HepG2 (cell line): ENCODE measurements at regions not wholly inside any gene's neighbourhood (a gene's known extent, or its start where the extent isn't known, plus 50 kb on each side); places are given as distances from the start of the nearest gene placed in this dataset.

Experiments
- ATAC-seq: fragments of 200-7000 bp; cut with Tn5 transposase; 3 replicates; pipeline ENCODE4 v1.9.1; 2020; ENCODE audit warnings: mild to moderate bottlenecking, moderate library complexity
- BruUV-seq: library from RNA; stranded (reverse); fragments of 400-500 nt; replicated peaks from 2 replicates; lab custom pipeline; 2021; lab: Mats Ljungman, UMichigan
- CTCF ChIA-PET: fragments of 300-600 bp; formaldehyde crosslinking; extraction: SDS; loops from one replicate; lab custom pipeline; 2021; ENCODE audit warnings: low total read pairs, inconsistent platforms, low intra/inter-chr PET ratio; lab: Yijun Ruan, JAX
- POLR2A ChIA-PET: fragments of 350-600 bp; sonication (Branson Sonifier 250); formaldehyde crosslinking; loops from one replicate; lab custom pipeline; 2020; ENCODE audit warnings: antibody characterized with exemption, inconsistent platforms; lab: Yijun Ruan, JAX
- DNase-seq: peaks from one replicate; pipeline ENCODE4 v3.0.0-alpha.2; 2015; ENCODE audit warnings: low spot score
- FAIRE-seq: peaks from 3 replicates; lab custom pipeline; 2011; peaks lifted over from hg19 to GRCh38; lab: Jason Lieb, UNC
- H2AFZ ChIP-seq: one replicate; pipeline ENCODE4 v1.6.1; 2011; ENCODE audit warnings: low read length, inconsistent platforms
- H3K27ac ChIP-seq: fragments of 300-600 bp; 3 replicates; pipeline ENCODE4 v1.8.0; 2011; ENCODE audit warnings: mixed run types, mild to moderate bottlenecking, mixed read lengths, low read length, inconsistent platforms; ENCODE audit not compliant: insufficient read depth; ENCODE audit errors: extremely low read length
- H3K27me3 ChIP-seq, 2 experiments: fragments of 200-600 bp in 1 of 2; 2 replicates in 1 of 2; 3 replicates in 1 of 2; pipeline versions ENCODE4 v1.6.0 to v1.8.0; 2011; ENCODE audit warnings: low read length in 2 of 2, mild to moderate bottlenecking in 2 of 2, moderate library complexity in 2 of 2, inconsistent platforms in 1 of 2; ENCODE audit not compliant: insufficient read depth in 2 of 2, control insufficient read depth in 1 of 2
- H3K36me3 ChIP-seq, 2 experiments: fragments of 200-600 bp in 1 of 2; replicated peaks in 1 of 2; 2 replicates in 1 of 2; 3 replicates in 1 of 2; pipeline versions ENCODE4 v1.5.1 to v1.8.0; 2011; ENCODE audit warnings: low read length in 2 of 2, inconsistent platforms in 1 of 2; ENCODE audit not compliant: insufficient read depth in 2 of 2, control insufficient read depth in 1 of 2
- H3K4me1 ChIP-seq: 2 replicates; pipeline ENCODE4 v1.5.1; 2012; ENCODE audit warnings: low read length, inconsistent platforms; ENCODE audit not compliant: insufficient read depth
- H3K4me2 ChIP-seq: 2 replicates; pipeline ENCODE4 v1.6.0; 2011; ENCODE audit warnings: low read depth, low read length, inconsistent platforms
- H3K4me3 ChIP-seq, 3 experiments: fragments of 200-600 bp in 1 of 3; sonication (generic), shearing (Covaris generic) in 1 of 3; replicated peaks in 1 of 3; 2 replicates each; pipeline ENCODE4 v1.5.1; 2011 to 2016; ENCODE audit warnings: low read length in 3 of 3, inconsistent platforms in 2 of 3, low read depth in 2 of 3, mild to moderate bottlenecking in 2 of 3, control low read depth in 1 of 3, mixed read lengths in 1 of 3; ENCODE audit not compliant: insufficient read depth in 1 of 3
- H3K79me2 ChIP-seq: one replicate; pipeline ENCODE4 v1.6.1; 2011; ENCODE audit warnings: low read length, inconsistent platforms; ENCODE audit not compliant: insufficient read depth
- H3K9ac ChIP-seq: 2 replicates; pipeline ENCODE4 v1.6.0; 2011; ENCODE audit warnings: mild to moderate bottlenecking, low read depth, low read length, inconsistent platforms; ENCODE audit not compliant: insufficient read depth
- H3K9me3 ChIP-seq: 2 replicates; pipeline ENCODE4 v1.5.1; 2012; ENCODE audit warnings: mild to moderate bottlenecking, low read length
- H4K20me1 ChIP-seq: 2 replicates; pipeline ENCODE4 v1.6.0; 2011; ENCODE audit warnings: inconsistent platforms, mild to moderate bottlenecking, low read length, moderate library complexity; ENCODE audit not compliant: insufficient read depth
- DR1 ChIP-seq: sonication (generic); formaldehyde crosslinking; IDR thresholded peaks from 2 replicates; pipeline ENCODE4 v1.8.0; 2021; ENCODE audit warnings: mild to moderate bottlenecking, missing genetic modification reagents, inconsistent platforms
- FOXJ3 ChIP-seq: sonication (generic); formaldehyde crosslinking; IDR thresholded peaks from 2 replicates; pipeline ENCODE4 v1.4.0; 2020; ENCODE audit warnings: missing genetic modification reagents, mild to moderate bottlenecking, borderline replicate concordance
- GABPA ChIP-seq, 2 experiments: IDR thresholded peaks; 2 replicates each; pipeline ENCODE4 v1.6.1; 2011 to 2016; ENCODE audit warnings: low read depth in 2 of 2, low read length in 1 of 2, missing biosample characterization in 1 of 2, missing genetic modification characterization in 1 of 2
- HCFC1 ChIP-seq: fragments of 150-350 bp; IDR thresholded peaks from 2 replicates; pipeline ENCODE4 v1.6.1; 2014; ENCODE audit warnings: low read depth, low read length
- NFATC3 ChIP-seq: sonication (generic); formaldehyde crosslinking; IDR thresholded peaks from 2 replicates; pipeline ENCODE4 v1.5.1; 2020; ENCODE audit warnings: mild to moderate bottlenecking, missing genetic modification reagents
- SKI ChIP-seq: fragments of 450-650 bp; IDR thresholded peaks from one replicate; pipeline ENCODE4 v1.6.1; 2018; ENCODE audit warnings: mild to moderate bottlenecking; ENCODE audit not compliant: partially characterized antibody
- ZBTB21 ChIP-seq: sonication (generic); formaldehyde crosslinking; IDR thresholded peaks from 2 replicates; pipeline ENCODE4 v1.4.0; 2020; ENCODE audit warnings: missing genetic modification reagents
- ZC3H4 ChIP-seq: sonication (generic); formaldehyde crosslinking; IDR thresholded peaks from 2 replicates; pipeline ENCODE4 v1.4.0; 2020; ENCODE audit warnings: missing genetic modification reagents, borderline replicate concordance
- ZNF44 ChIP-seq: sonication (generic); formaldehyde crosslinking; IDR thresholded peaks from 2 replicates; pipeline ENCODE4 v1.5.1; 2020; ENCODE audit warnings: mild to moderate bottlenecking, missing genetic modification reagents
- ZNF652 ChIP-seq: IDR thresholded peaks from 2 replicates; pipeline ENCODE4 v1.6.1; 2016; ENCODE audit warnings: low read depth, borderline replicate concordance
- WGBS: methylation state at CpG from one replicate; pipeline ENCODE4 v1.1.6; 2017; ENCODE audit warnings: low lambda C conversion rate; 5-methylcytosine and 5-hydroxymethylcytosine counted together
- in situ Hi-C: cut with HindIII; loops from 2 replicates; pipeline ENCODE4 v1.10.0; 2017; ENCODE audit warnings: low pct_unique_long_range_greater_than_20kb; ENCODE audit not compliant: extremely low pct_ligation_motif_present
- intact Hi-C: fragments of 100-400 bp; cut with micrococcal nuclease; formaldehyde crosslinking; loops from one replicate; pipeline ENCODE4 v1.10.0; 2022; ENCODE audit not compliant: unreplicated experiment
- TF ChIP-seq, protein P1 (sequence below): sonication (generic); formaldehyde crosslinking; IDR thresholded peaks from 2 replicates; pipeline ENCODE4 v1.5.0; 2020; ENCODE audit warnings: missing genetic modification reagents
- TF ChIP-seq, protein P2 (sequence below): sonication (generic); formaldehyde crosslinking; IDR thresholded peaks from 2 replicates; pipeline ENCODE4 v1.4.0; 2020; ENCODE audit warnings: missing genetic modification reagents, mild to moderate bottlenecking, borderline replicate concordance
- TF ChIP-seq, protein P3 (sequence below): sonication (generic); formaldehyde crosslinking; IDR thresholded peaks from 2 replicates; pipeline ENCODE4 v1.5.0; 2020; ENCODE audit warnings: missing genetic modification reagents

DNA sequence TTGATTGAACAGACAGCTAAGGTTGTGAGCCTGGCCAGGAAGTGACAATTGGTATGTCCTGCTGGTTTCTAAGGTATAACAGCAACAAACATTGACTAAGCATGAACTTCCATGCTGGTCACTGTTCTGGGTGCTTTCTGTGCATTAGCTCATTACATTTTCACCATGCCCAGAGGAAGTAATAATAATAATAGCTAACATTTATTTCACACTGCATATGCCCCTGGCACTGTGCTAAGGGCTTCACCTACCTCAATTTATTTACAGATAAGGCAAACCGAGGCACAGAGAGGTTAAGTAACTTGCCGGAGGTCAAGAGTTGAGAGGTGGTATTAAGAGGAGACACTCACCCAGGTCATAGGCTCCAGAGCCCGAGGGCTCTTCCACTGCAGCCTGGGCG is 113.6 kb downstream of the PDCL3 start (continued):
- no peak for TF ChIP-seq DR1 (CRISPR knock-in tag)
- no peak for TF ChIP-seq NFATC3 (CRISPR knock-in tag)

DNA sequence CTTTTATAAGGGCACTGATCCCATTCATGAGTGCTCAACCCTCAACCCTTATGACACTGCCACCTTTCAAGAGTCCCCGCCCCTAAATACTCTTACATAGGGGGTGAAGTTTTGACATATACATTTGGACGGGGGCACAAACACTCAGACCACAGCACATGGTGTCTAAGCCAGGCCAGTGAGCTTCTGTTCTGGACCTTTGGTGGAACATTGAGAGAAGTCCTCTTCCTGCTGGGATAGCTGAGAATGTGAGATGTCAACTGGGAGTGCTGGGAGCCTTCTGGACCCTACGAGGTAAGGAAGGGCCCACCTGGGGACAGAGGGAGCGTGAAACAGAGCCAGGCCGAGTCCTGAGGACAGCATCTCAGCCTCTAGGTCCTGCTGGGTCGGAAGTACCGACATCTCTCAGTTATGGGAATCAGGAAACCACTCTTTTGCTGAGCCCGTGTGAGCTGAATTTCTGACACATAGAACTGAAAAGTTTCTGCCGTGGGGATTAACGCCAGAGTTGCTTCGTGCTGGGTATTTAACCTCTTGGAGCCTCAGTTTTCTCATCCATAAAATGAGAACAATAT is 114.9 kb downstream of the PDCL3 start:
- TF ChIP-seq ZBTB21 (CRISPR knock-in tag) (no peak), SKI (no peak), ZNF652 (CRISPR knock-in tag) (no peak), GABPA (IDR thresholded peaks at IDR 0.05; ENCODE audit: low read depth, low read length) (no peak), GABPA (CRISPR knock-in tag; IDR thresholded peaks at IDR 0.05; ENCODE audit: low read depth) (no peak), HCFC1 (no peak), FOXJ3 (CRISPR knock-in tag) (no peak), ZNF44 (CRISPR knock-in tag) (no peak), ZC3H4 (CRISPR knock-in tag) (no peak)
- TF ChIP-seq, protein P1, sequence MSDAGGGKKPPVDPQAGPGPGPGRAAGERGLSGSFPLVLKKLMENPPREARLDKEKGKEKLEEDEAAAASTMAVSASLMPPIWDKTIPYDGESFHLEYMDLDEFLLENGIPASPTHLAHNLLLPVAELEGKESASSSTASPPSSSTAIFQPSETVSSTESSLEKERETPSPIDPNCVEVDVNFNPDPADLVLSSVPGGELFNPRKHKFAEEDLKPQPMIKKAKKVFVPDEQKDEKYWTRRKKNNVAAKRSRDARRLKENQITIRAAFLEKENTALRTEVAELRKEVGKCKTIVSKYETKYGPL, result no peak
- TF ChIP-seq, protein P2, sequence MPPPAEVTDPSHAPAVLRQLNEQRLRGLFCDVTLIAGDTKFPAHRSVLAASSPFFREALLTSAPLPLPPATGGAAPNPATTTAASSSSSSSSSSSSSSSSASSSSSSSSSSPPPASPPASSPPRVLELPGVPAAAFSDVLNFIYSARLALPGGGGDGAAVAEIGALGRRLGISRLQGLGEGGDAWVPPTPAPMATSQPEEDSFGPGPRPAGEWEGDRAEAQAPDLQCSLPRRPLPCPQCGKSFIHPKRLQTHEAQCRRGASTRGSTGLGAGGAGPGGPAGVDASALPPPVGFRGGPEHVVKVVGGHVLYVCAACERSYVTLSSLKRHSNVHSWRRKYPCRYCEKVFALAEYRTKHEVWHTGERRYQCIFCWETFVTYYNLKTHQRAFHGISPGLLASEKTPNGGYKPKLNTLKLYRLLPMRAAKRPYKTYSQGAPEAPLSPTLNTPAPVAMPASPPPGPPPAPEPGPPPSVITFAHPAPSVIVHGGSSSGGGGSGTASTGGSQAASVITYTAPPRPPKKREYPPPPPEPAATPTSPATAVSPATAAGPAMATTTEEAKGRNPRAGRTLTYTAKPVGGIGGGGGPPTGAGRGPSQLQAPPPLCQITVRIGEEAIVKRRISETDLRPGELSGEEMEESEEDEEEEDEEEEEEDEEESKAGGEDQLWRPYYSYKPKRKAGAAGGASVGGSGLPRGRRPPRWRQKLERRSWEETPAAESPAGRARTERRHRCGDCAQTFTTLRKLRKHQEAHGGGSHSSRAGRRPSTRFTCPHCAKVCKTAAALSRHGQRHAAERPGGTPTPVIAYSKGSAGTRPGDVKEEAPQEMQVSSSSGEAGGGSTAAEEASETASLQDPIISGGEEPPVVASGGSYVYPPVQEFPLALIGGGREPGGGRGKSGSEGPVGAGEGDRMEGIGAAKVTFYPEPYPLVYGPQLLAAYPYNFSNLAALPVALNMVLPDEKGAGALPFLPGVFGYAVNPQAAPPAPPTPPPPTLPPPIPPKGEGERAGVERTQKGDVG, result no peak
- TF ChIP-seq, protein P3, sequence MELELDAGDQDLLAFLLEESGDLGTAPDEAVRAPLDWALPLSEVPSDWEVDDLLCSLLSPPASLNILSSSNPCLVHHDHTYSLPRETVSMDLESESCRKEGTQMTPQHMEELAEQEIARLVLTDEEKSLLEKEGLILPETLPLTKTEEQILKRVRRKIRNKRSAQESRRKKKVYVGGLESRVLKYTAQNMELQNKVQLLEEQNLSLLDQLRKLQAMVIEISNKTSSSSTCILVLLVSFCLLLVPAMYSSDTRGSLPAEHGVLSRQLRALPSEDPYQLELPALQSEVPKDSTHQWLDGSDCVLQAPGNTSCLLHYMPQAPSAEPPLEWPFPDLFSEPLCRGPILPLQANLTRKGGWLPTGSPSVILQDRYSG (CRISPR knock-in tag), result no peak
- TF ChIP-seq, all 625 proteins: peak for 0
- H3K9me3 ChIP-seq, result no peaks in the 10 kb centered on the region
- no peaks in the 10 kb centered on the region; the same call in 1 of the 2 replicates for H4K20me1 ChIP-seq
- no peak for DNase-seq
- peaks cover 1 to 68% of the 10 kb centered on the region in 2 experiments; a peak in 3 of 5 replicates for H3K27me3 ChIP-seq
- no peak overlapping the region for H3K9ac ChIP-seq
- H3K4me2 ChIP-seq, result no peak overlapping the region
- ChIA-PET CTCF (no interaction called here), POLR2A (no interaction called here)
- WGBS, result 15% methylated on average over 10 of the region's 11 CpGs
- intact Hi-C loops (no loop called here), in situ Hi-C loops (no loop called here)
- no peaks in the 10 kb centered on the region for H3K79me2 ChIP-seq
- BruUV-seq, result no TSS peak
- H3K4me1 ChIP-seq, result no peaks in the 10 kb centered on the region
- no peak for FAIRE-seq
- ATAC-seq, result no peak
- no peak overlapping the region for H2AFZ ChIP-seq
- no peaks in the 10 kb centered on the region for H3K36me3 ChIP-seq
- no peak overlapping the region for H3K4me3 ChIP-seq
- H3K27ac ChIP-seq, result no peak overlapping the region
